NB4 (cell line): ENCODE measurements at regions not wholly inside any gene's neighbourhood (a gene's known extent, or its start where the extent isn't known, plus 50 kb on each side); places are given as distances from the start of the nearest gene placed in this dataset.

ENCODE experiments used
- CTCF ChIP-seq: IDR thresholded peaks from one replicate; pipeline ENCODE4 v1.5.1; 2012; ENCODE audit warnings: low read depth, low read length
- POLR2A ChIP-seq: IDR thresholded peaks from 2 replicates; pipeline ENCODE4 v1.6.1; 2011; ENCODE audit warnings: mild to moderate bottlenecking; ENCODE audit not compliant: insufficient read length; ENCODE audit errors: extremely low read depth

GRCh38 chr17:10899281-10899680, 61.4 kb upstream of the PIRT start:
- TF ChIP-seq CTCF (no peak), POLR2A (no peak)
